WTC11 (cell line): ENCODE measurements at regions not wholly inside any gene's neighbourhood (a gene's known extent, or its start where the extent isn't known, plus 50 kb on each side); places are given as distances from the start of the nearest gene placed in this dataset.

ENCODE experiments used
- CREB1 ChIP-seq: sonication (generic); formaldehyde crosslinking; IDR thresholded peaks from 2 replicates; pipeline ENCODE4 v1.8.0; 2023; ENCODE audit warnings: mild to moderate bottlenecking, missing genetic modification reagents
- CTCF ChIP-seq: fragments of 200-600 bp; IDR thresholded peaks from 2 replicates; pipeline ENCODE4 v1.8.0; 2022; ENCODE audit warnings: antibody characterized with exemption
- E2F4 ChIP-seq: sonication (generic); formaldehyde crosslinking; IDR thresholded peaks from 2 replicates; pipeline ENCODE4 v1.8.1; 2022; ENCODE audit warnings: low read depth, mild to moderate bottlenecking, moderate library complexity, missing genetic modification reagents, borderline replicate concordance
- FOXJ3 ChIP-seq: sonication (generic); formaldehyde crosslinking; IDR thresholded peaks from 2 replicates; pipeline ENCODE4 v1.9.0; 2021; ENCODE audit warnings: missing genetic modification reagents, mild to moderate bottlenecking, borderline replicate concordance
- HMGXB4 ChIP-seq: sonication (generic); formaldehyde crosslinking; IDR thresholded peaks from 2 replicates; pipeline ENCODE4 v1.8.1; 2023; ENCODE audit warnings: mild to moderate bottlenecking, moderate library complexity, missing genetic modification reagents
- SP1 ChIP-seq: sonication (generic); formaldehyde crosslinking; conservative IDR thresholded peaks from 2 replicates; pipeline ENCODE4 v1.8.1; 2022; ENCODE audit warnings: missing genetic modification reagents
- STAT6 ChIP-seq: sonication (generic); formaldehyde crosslinking; conservative IDR thresholded peaks from 2 replicates; pipeline ENCODE4 v1.8.1; 2023; ENCODE audit warnings: mild to moderate bottlenecking, low read depth, missing genetic modification reagents, moderate library complexity
- USF2 ChIP-seq: sonication (generic); formaldehyde crosslinking; IDR thresholded peaks from 2 replicates; pipeline ENCODE4 v1.8.1; 2023; ENCODE audit warnings: mild to moderate bottlenecking, missing genetic modification reagents, moderate library complexity
- ZBTB21 ChIP-seq: sonication (generic); formaldehyde crosslinking; IDR thresholded peaks from 2 replicates; pipeline ENCODE4 v1.8.1; 2023; ENCODE audit warnings: mild to moderate bottlenecking, missing genetic modification reagents, borderline replicate concordance
- ZBTB43 ChIP-seq: sonication (generic); formaldehyde crosslinking; IDR thresholded peaks from 2 replicates; pipeline ENCODE4 v1.8.1; 2023; ENCODE audit warnings: mild to moderate bottlenecking, missing genetic modification reagents
- ZNF121 ChIP-seq: sonication (generic); formaldehyde crosslinking; IDR thresholded peaks from 2 replicates; pipeline ENCODE4 v1.8.0; 2023; ENCODE audit warnings: missing genetic modification reagents
- ZNF138 ChIP-seq: sonication (generic); formaldehyde crosslinking; conservative IDR thresholded peaks from 2 replicates; pipeline ENCODE4 v1.8.1; 2022; ENCODE audit warnings: mild to moderate bottlenecking, moderate library complexity, missing genetic modification reagents
- ZNF281 ChIP-seq: sonication (generic); formaldehyde crosslinking; IDR thresholded peaks from 2 replicates; pipeline ENCODE4 v1.8.0; 2023; ENCODE audit warnings: mild to moderate bottlenecking, missing genetic modification reagents

- no peak for TF ChIP-seq CTCF
- TF ChIP-seq HMGXB4 (CRISPR knock-in tag) = no peak
- TF ChIP-seq FOXJ3 (CRISPR knock-in tag) = no peak
- no peak for TF ChIP-seq CREB1 (CRISPR knock-in tag)
- no peak for TF ChIP-seq ZBTB21
- no peak for TF ChIP-seq SP1 (CRISPR knock-in tag)
- no peak for TF ChIP-seq E2F4
- TF ChIP-seq USF2 (CRISPR knock-in tag) = no peak
- no peak for TF ChIP-seq ZNF121
- no peak for TF ChIP-seq ZNF138
- TF ChIP-seq STAT6 (CRISPR knock-in tag) = no peak
- TF ChIP-seq ZNF281 (CRISPR knock-in tag) = no peak
- no peak for TF ChIP-seq ZBTB43
Observed at GRCh38 chr2:143823296-143823695, 694.1 kb downstream of the ARHGAP15 start.
